Panc1 (cell line): ENCODE measurements at regions not wholly inside any gene's neighbourhood (a gene's known extent, or its start where the extent isn't known, plus 50 kb on each side); places are given as distances from the start of the nearest gene placed in this dataset.

Experiments used
- ATAC-seq: fragments of 200-7000 bp; cut with Tn5 transposase; 2 replicates; pipeline ENCODE4 v1.9.1; 2020; ENCODE audit warnings: mild to moderate bottlenecking, moderate library complexity
- BruUV-seq: library from RNA; stranded (reverse); fragments of 400-500 nt; replicated peaks from 2 replicates; lab custom pipeline; 2021; lab: Mats Ljungman, UMichigan
- CTCF ChIA-PET: fragments of 300-600 bp; sonication (Branson Sonifier 250); formaldehyde crosslinking; loops from one replicate; lab custom pipeline; 2022; ENCODE audit warnings: antibody characterized with exemption; lab: Charles Lee
- POLR2A ChIA-PET: fragments of 300-600 bp; sonication (Branson Sonifier 250); formaldehyde crosslinking; loops from one replicate; lab custom pipeline; 2022; ENCODE audit warnings: antibody characterized with exemption; lab: Charles Lee
- DNase-seq: peaks from one replicate; pipeline ENCODE4 v3.0.0-alpha.2; 2010; ENCODE audit warnings: low read depth, low spot score
- H3K27ac ChIP-seq: 2 replicates; pipeline ENCODE4 v1.5.1; 2011; ENCODE audit warnings: mild to moderate bottlenecking, low read length, inconsistent platforms
- H3K27me3 ChIP-seq: fragments of 200-500 bp; sonication (Bioruptor generic); 2 replicates; pipeline ENCODE4 v1.6.0; 2014; ENCODE audit warnings: low read length, inconsistent platforms; ENCODE audit not compliant: control insufficient read depth, insufficient read depth
- H3K36me3 ChIP-seq: fragments of 200-500 bp; sonication (Bioruptor generic); 2 replicates; pipeline ENCODE4 v1.5.1; 2014; ENCODE audit warnings: inconsistent platforms, mild to moderate bottlenecking, low read length, moderate library complexity; ENCODE audit not compliant: control insufficient read depth, insufficient read depth
- H3K4me1 ChIP-seq: 2 replicates; pipeline ENCODE4 v1.5.1; 2011; ENCODE audit warnings: inconsistent platforms, mild to moderate bottlenecking, low read length, moderate library complexity; ENCODE audit not compliant: control insufficient read depth, insufficient read depth
- H3K4me3 ChIP-seq, 2 experiments: 2 replicates each; pipeline ENCODE4 v1.5.1; 2011 to 2012; ENCODE audit warnings: low read depth in 2 of 2, low read length in 2 of 2, mild to moderate bottlenecking in 2 of 2, inconsistent platforms in 1 of 2, moderate library complexity in 1 of 2
- H3K9me3 ChIP-seq: fragments of 200-500 bp; sonication (Bioruptor generic); 2 replicates; pipeline ENCODE4 v1.5.1; 2014; ENCODE audit warnings: low read depth, mild to moderate bottlenecking, inconsistent platforms, low read length, moderate library complexity; ENCODE audit not compliant: control insufficient read depth, insufficient read depth
- POLR2AphosphoS5 ChIP-seq: IDR thresholded peaks from 2 replicates; pipeline ENCODE4 v1.6.1; 2012; ENCODE audit warnings: mild to moderate bottlenecking, low read depth, low read length, moderate library complexity
- SIN3A ChIP-seq: IDR thresholded peaks from 2 replicates; pipeline ENCODE4 v1.6.1; 2012; ENCODE audit warnings: low read depth, mild to moderate bottlenecking, low read length, moderate library complexity, borderline replicate concordance; ENCODE audit not compliant: insufficient read depth
- TCF7L2 ChIP-seq: IDR thresholded peaks from 2 replicates; pipeline ENCODE4 v1.6.1; 2011; ENCODE audit warnings: mild to moderate bottlenecking, low read depth, low read length, inconsistent platforms
- in situ Hi-C: cut with HindIII; loops from 2 replicates; pipeline ENCODE4 v1.10.0; 2016; ENCODE audit warnings: low sequenced_read_pairs, low pct_unique_long_range_greater_than_20kb
- intact Hi-C: fragments of 100-400 bp; cut with micrococcal nuclease; formaldehyde crosslinking; loops from one replicate; pipeline ENCODE4 v1.10.0; 2022; ENCODE audit not compliant: unreplicated experiment
- TF ChIP-seq, protein P1 (sequence below): fragments of 450-650 bp; IDR thresholded peaks from 2 replicates; pipeline ENCODE4 v1.5.1; 2017; ENCODE audit warnings: mild to moderate bottlenecking
- TF ChIP-seq, protein P2 (sequence below), 2 experiments: IDR thresholded peaks; 2 replicates each; pipeline ENCODE4 v1.6.1; 2011 to 2012; ENCODE audit warnings: low read depth in 2 of 2, control low read depth in 1 of 2, low read length in 1 of 2, mild to moderate bottlenecking in 1 of 2, moderate library complexity in 1 of 2; ENCODE audit not compliant: insufficient read depth in 1 of 2

DNA sequence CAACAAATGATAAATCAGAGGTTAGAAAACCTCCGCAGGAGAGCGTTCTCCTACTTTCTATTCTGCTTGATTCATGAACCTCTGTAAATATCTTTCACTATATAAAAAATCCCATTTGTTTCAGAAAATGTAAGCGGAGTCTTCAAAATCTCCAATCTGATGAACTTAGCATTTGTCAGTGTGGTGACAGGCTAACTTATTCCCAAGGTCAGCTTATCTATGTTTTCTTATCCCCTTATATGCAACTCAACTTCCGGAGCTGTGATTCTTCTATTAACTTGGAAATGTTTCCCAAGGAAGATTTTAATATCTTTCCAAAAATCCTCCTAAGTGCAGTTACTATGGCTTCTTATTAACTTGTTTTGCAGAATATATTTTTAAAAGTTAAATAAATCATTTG lies 87.5 kb upstream of the C1QTNF7 start:
- H3K9me3 ChIP-seq, result no peaks in the 10 kb centered on the region
- ChIA-PET POLR2A (no interaction called here), CTCF (no interaction called here)
- TF ChIP-seq SIN3A (no peak), POLR2AphosphoS5 (no peak), TCF7L2 (no peak)
- TF ChIP-seq, protein P1, sequence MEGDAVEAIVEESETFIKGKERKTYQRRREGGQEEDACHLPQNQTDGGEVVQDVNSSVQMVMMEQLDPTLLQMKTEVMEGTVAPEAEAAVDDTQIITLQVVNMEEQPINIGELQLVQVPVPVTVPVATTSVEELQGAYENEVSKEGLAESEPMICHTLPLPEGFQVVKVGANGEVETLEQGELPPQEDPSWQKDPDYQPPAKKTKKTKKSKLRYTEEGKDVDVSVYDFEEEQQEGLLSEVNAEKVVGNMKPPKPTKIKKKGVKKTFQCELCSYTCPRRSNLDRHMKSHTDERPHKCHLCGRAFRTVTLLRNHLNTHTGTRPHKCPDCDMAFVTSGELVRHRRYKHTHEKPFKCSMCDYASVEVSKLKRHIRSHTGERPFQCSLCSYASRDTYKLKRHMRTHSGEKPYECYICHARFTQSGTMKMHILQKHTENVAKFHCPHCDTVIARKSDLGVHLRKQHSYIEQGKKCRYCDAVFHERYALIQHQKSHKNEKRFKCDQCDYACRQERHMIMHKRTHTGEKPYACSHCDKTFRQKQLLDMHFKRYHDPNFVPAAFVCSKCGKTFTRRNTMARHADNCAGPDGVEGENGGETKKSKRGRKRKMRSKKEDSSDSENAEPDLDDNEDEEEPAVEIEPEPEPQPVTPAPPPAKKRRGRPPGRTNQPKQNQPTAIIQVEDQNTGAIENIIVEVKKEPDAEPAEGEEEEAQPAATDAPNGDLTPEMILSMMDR, result no peak
- TF ChIP-seq, protein P2, sequence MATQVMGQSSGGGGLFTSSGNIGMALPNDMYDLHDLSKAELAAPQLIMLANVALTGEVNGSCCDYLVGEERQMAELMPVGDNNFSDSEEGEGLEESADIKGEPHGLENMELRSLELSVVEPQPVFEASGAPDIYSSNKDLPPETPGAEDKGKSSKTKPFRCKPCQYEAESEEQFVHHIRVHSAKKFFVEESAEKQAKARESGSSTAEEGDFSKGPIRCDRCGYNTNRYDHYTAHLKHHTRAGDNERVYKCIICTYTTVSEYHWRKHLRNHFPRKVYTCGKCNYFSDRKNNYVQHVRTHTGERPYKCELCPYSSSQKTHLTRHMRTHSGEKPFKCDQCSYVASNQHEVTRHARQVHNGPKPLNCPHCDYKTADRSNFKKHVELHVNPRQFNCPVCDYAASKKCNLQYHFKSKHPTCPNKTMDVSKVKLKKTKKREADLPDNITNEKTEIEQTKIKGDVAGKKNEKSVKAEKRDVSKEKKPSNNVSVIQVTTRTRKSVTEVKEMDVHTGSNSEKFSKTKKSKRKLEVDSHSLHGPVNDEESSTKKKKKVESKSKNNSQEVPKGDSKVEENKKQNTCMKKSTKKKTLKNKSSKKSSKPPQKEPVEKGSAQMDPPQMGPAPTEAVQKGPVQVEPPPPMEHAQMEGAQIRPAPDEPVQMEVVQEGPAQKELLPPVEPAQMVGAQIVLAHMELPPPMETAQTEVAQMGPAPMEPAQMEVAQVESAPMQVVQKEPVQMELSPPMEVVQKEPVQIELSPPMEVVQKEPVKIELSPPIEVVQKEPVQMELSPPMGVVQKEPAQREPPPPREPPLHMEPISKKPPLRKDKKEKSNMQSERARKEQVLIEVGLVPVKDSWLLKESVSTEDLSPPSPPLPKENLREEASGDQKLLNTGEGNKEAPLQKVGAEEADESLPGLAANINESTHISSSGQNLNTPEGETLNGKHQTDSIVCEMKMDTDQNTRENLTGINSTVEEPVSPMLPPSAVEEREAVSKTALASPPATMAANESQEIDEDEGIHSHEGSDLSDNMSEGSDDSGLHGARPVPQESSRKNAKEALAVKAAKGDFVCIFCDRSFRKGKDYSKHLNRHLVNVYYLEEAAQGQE (IDR thresholded peaks at IDR 0.05; ENCODE audit: insufficient read depth in 1 of 2, low read depth in 2 of 2, low read length in 1 of 2), result no peak
- intact Hi-C loops (no loop called here), in situ Hi-C loops (no loop called here)
- BruUV-seq, result no TSS peak
- no peak overlapping the region for H3K27ac ChIP-seq
- DNase-seq, result no peak
- H3K36me3 ChIP-seq, result no peaks in the 10 kb centered on the region
- no peaks in the 10 kb centered on the region for H3K4me1 ChIP-seq
- no peaks in the 10 kb centered on the region for H3K27me3 ChIP-seq
- no peak for ATAC-seq
- H3K4me3 ChIP-seq, result no peak overlapping the region

DNA sequence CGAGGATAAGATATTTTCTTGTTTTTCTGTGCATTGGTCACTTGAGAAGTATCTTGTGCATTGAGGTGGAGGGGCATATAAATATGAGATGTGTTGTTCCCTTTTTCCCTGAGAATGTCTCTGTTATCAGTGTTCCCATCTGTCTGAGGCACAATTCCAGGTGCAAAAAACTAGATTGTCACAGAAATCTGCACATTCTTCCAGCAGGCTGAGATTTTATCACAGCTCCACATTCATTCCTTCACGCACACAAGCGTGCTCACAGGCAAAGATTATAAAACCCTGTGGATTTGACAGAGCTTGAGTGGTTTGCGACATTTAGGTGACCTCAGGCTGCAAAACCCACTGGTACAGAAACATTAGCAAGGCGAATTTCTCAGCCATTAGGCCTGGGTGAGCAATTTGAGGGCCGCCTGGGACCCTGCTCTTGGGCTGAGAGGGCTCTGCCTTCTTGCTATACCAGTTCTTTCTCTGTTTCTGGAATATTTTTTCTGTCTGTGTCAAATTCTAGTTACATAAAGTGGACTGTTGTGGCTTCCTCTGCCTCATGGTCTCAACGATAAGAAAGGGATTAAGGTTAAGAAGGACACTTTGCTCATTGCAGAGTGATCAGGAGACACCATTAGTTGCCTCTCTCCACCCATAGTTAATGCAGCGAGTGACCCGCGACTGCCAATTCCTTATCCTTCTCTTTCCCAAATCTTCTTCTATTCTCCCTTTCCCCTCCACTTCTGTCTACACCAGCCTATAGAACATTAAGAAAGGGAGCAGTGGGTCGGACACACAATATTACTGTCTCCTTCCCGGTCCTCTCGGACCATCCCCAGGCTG lies 86.7 kb upstream of the C1QTNF7 start:
- intact Hi-C loops, result no loop called here
- in situ Hi-C loops, result no loop called here
- ATAC-seq (no peak), DNase-seq (no peak)
- Histone ChIP-seq H3K36me3 (no peaks in the 10 kb centered on the region), H3K9me3 (no peaks in the 10 kb centered on the region), H3K27ac (no peak overlapping the region), H3K4me1 (no peaks in the 10 kb centered on the region), H3K4me3 (no peak overlapping the region), H3K27me3 (no peaks in the 10 kb centered on the region)
- CTCF ChIA-PET, result no interaction called here
- POLR2A ChIA-PET, result no interaction called here
- TF ChIP-seq, protein P2 (IDR thresholded peaks at IDR 0.05; ENCODE audit: insufficient read depth in 1 of 2, low read depth in 2 of 2, low read length in 1 of 2), result no peak
- TF ChIP-seq SIN3A, result no peak
- no TSS peak for BruUV-seq
